SK-N-SH treated with all-trans-retinoic acid at 6 μM for 48 hours (cell line): ENCODE measurements at regions not wholly inside any gene's neighbourhood (a gene's known extent, or its start where the extent isn't known, plus 50 kb on each side); places are given as distances from the start of the nearest gene placed in this dataset.

Experiments used
- ATAC-seq: fragments of 200-7000 bp; cut with Tn5 transposase; 3 replicates; pipeline ENCODE4 v1.9.1; 2020; ENCODE audit warnings: mild to moderate bottlenecking, moderate library complexity
- ARNTL ChIP-seq: fragments of 450-650 bp; formaldehyde crosslinking; IDR thresholded peaks from 2 replicates; pipeline ENCODE4 v1.5.0; 2020; ENCODE audit warnings: low read depth, mild to moderate bottlenecking, moderate library complexity, borderline replicate concordance
- BACH2 ChIP-seq: fragments of 250-450 bp; sonication (Bioruptor Pico); IDR thresholded peaks from 2 replicates; pipeline ENCODE4 v1.9.0; 2021; ENCODE audit warnings: mild to moderate bottlenecking, borderline replicate concordance
- CREB5 ChIP-seq: fragments of 250-450 bp; sonication (Bioruptor Pico); IDR thresholded peaks from 2 replicates; pipeline ENCODE4 v1.5.1; 2020; ENCODE audit warnings: low read depth, mild to moderate bottlenecking, moderate library complexity
- CSDC2 ChIP-seq: fragments of 250-450 bp; sonication (Bioruptor Pico); IDR thresholded peaks from 2 replicates; pipeline ENCODE4 v1.5.0; 2020; ENCODE audit warnings: mild to moderate bottlenecking, moderate library complexity
- CSRNP3 ChIP-seq: fragments of 250-450 bp; sonication (Bioruptor Pico); IDR thresholded peaks from 2 replicates; pipeline ENCODE4 v1.5.1; 2021; ENCODE audit warnings: mild to moderate bottlenecking, moderate library complexity
- ESRRG ChIP-seq: fragments of 250-450 bp; sonication (Bioruptor Pico); IDR thresholded peaks from 2 replicates; pipeline ENCODE4 v1.6.1; 2021; ENCODE audit warnings: mild to moderate bottlenecking
- GLIS3 ChIP-seq: fragments of 250-450 bp; sonication (Bioruptor Pico); IDR thresholded peaks from 2 replicates; pipeline ENCODE4 v1.5.0; 2020; ENCODE audit warnings: mild to moderate bottlenecking, moderate library complexity
- ISL1 ChIP-seq: fragments of 250-450 bp; sonication (Bioruptor Pico); IDR thresholded peaks from 2 replicates; pipeline ENCODE4 v2.1.2; 2022; ENCODE audit warnings: mild to moderate bottlenecking, moderate library complexity
- OSR1 ChIP-seq: fragments of 250-450 bp; sonication (Bioruptor Pico); IDR thresholded peaks from 2 replicates; pipeline ENCODE4 v1.8.0; 2022; ENCODE audit warnings: moderate library complexity, mild to moderate bottlenecking, inconsistent platforms
- PATZ1 ChIP-seq: fragments of 250-450 bp; sonication (Bioruptor Pico); IDR thresholded peaks from 2 replicates; pipeline ENCODE4 v1.8.0; 2020; ENCODE audit warnings: mild to moderate bottlenecking, moderate library complexity, borderline replicate concordance
- POU6F1 ChIP-seq: fragments of 250-450 bp; sonication (Bioruptor Pico); IDR thresholded peaks from 2 replicates; pipeline ENCODE4 v1.8.0; 2021; ENCODE audit warnings: low read depth, mild to moderate bottlenecking, moderate library complexity, borderline replicate concordance
- PPARA ChIP-seq: fragments of 250-450 bp; sonication (Bioruptor Pico); IDR thresholded peaks from 2 replicates; pipeline ENCODE4 v1.5.0; 2020; ENCODE audit warnings: mild to moderate bottlenecking, borderline replicate concordance
- SNAI2 ChIP-seq: fragments of 250-450 bp; sonication (Bioruptor Pico); IDR thresholded peaks from 2 replicates; pipeline ENCODE4 v1.5.0; 2020; ENCODE audit warnings: mild to moderate bottlenecking, moderate library complexity
- TCF4 ChIP-seq: fragments of 250-450 bp; sonication (Bioruptor Pico); IDR thresholded peaks from 2 replicates; pipeline ENCODE4 v1.8.0; 2021; ENCODE audit warnings: mild to moderate bottlenecking, moderate library complexity, borderline replicate concordance
- TOX ChIP-seq: fragments of 250-450 bp; sonication (Bioruptor Pico); IDR thresholded peaks from 2 replicates; pipeline ENCODE4 v1.8.0; 2021; ENCODE audit warnings: mild to moderate bottlenecking, moderate library complexity, borderline replicate concordance
- TSHZ2 ChIP-seq: fragments of 250-450 bp; sonication (Bioruptor Pico); IDR thresholded peaks from 2 replicates; pipeline ENCODE4 v1.5.0; 2020; ENCODE audit warnings: mild to moderate bottlenecking, moderate library complexity
- ZC3H10 ChIP-seq: fragments of 250-450 bp; sonication (Bioruptor Pico); IDR thresholded peaks from 2 replicates; pipeline ENCODE4 v1.5.1; 2021; ENCODE audit warnings: mild to moderate bottlenecking, moderate library complexity
- ZFP3 ChIP-seq: fragments of 250-450 bp; sonication (Bioruptor Pico); IDR thresholded peaks from 2 replicates; pipeline ENCODE4 v1.5.0; 2020; ENCODE audit warnings: mild to moderate bottlenecking, moderate library complexity
- ZFP30 ChIP-seq: fragments of 450-650 bp; formaldehyde crosslinking; IDR thresholded peaks from 2 replicates; pipeline ENCODE4 v1.5.0; 2022; ENCODE audit warnings: mild to moderate bottlenecking, moderate library complexity
- ZNF565 ChIP-seq: fragments of 450-650 bp; formaldehyde crosslinking; conservative IDR thresholded peaks from 2 replicates; pipeline ENCODE4 v1.5.0; 2020; ENCODE audit warnings: low read depth, mild to moderate bottlenecking, moderate library complexity
- ZNF70 ChIP-seq: fragments of 450-650 bp; formaldehyde crosslinking; IDR thresholded peaks from 2 replicates; pipeline ENCODE4 v1.5.0; 2020; ENCODE audit warnings: mild to moderate bottlenecking, moderate library complexity
- ZNF8 ChIP-seq: fragments of 450-650 bp; formaldehyde crosslinking; IDR thresholded peaks from 2 replicates; pipeline ENCODE4 v1.5.0; 2020; ENCODE audit warnings: mild to moderate bottlenecking, moderate library complexity

- TF ChIP-seq POU6F1 (CRISPR knock-in tag) = no peak
- no peak for TF ChIP-seq BACH2
Observed at GRCh38 chr15:85277847-85278370, 102.5 kb upstream of the AKAP13 start (continued).

GRCh38 chr15:85280203-85280602 lies 100.2 kb upstream of the AKAP13 start:
- ATAC-seq = no peak
- TF ChIP-seq ESRRG (CRISPR knock-in tag) (no peak), TSHZ2 (no peak), TOX (no peak), GLIS3 (CRISPR knock-in tag) (no peak), ISL1 (no peak), ZFP30 (CRISPR knock-in tag) (no peak), PPARA (CRISPR knock-in tag) (no peak), CSRNP3 (CRISPR knock-in tag) (no peak), ZC3H10 (no peak)
- TF ChIP-seq, all 23 proteins: peak for 0

- TF ChIP-seq TSHZ2 (no peak), ZC3H10 (no peak), ARNTL (CRISPR knock-in tag) (no peak), ZFP30 (CRISPR knock-in tag) (no peak), ESRRG (CRISPR knock-in tag) (no peak), TOX (no peak), ZNF565 (no peak), POU6F1 (CRISPR knock-in tag) (no peak), BACH2 (no peak), ZNF70 (CRISPR knock-in tag) (no peak), OSR1 (CRISPR knock-in tag) (no peak), ZNF8 (CRISPR knock-in tag) (no peak), TCF4 (CRISPR knock-in tag) (no peak), ZFP3 (CRISPR knock-in tag) (no peak), SNAI2 (CRISPR knock-in tag) (no peak), PATZ1 (CRISPR knock-in tag) (no peak), CSDC2 (CRISPR knock-in tag) (no peak), CREB5 (CRISPR knock-in tag) (no peak)
Observed at GRCh38 chr15:85281293-85281882, 99.0 kb upstream of the AKAP13 start.

More at GRCh38 chr15:85281293-85281882, 99.0 kb upstream of the AKAP13 start:
- ATAC-seq = no peak
